Activated naive CD8-positive, alpha-beta T cell treated with anti-CD3 and anti-CD28 coated beads for 36 hours (primary cell): ENCODE measurements at regions not wholly inside any gene's neighbourhood (a gene's known extent, or its start where the extent isn't known, plus 50 kb on each side); places are given as distances from the start of the nearest gene placed in this dataset.

Source experiments
- DNase-seq: peaks from one replicate; pipeline ENCODE4 v3.0.0; 2021
- H3K27ac Mint-ChIP-seq: one replicate; pipeline ENCODE4 v1.8.0; 2022; ENCODE audit warnings: mild to moderate bottlenecking, moderate library complexity, mixed read lengths
- H3K27me3 Mint-ChIP-seq: one replicate; pipeline ENCODE4 v1.8.0; 2022; ENCODE audit warnings: mild to moderate bottlenecking, mixed read lengths
- H3K36me3 Mint-ChIP-seq: one replicate; pipeline ENCODE4 v1.8.0; 2021; ENCODE audit warnings: mild to moderate bottlenecking, mixed read lengths
- H3K4me1 Mint-ChIP-seq: one replicate; pipeline ENCODE4 v1.8.0; 2021; ENCODE audit warnings: mixed read lengths
- H3K4me3 Mint-ChIP-seq: one replicate; pipeline ENCODE4 v1.8.0; 2022; ENCODE audit warnings: mild to moderate bottlenecking, moderate library complexity, mixed read lengths
- H3K9me3 Mint-ChIP-seq: one replicate; pipeline ENCODE4 v1.8.0; 2022; ENCODE audit warnings: mixed read lengths

- Mint-ChIP-seq H3K4me3 (no peak overlapping the region), H3K9me3 (peaks cover 6% of the 10 kb centered on the region), H3K4me1 (no peaks in the 10 kb centered on the region), H3K27ac (no peak overlapping the region), H3K27me3 (no peaks in the 10 kb centered on the region), H3K36me3 (no peaks in the 10 kb centered on the region)
- no peak for DNase-seq
These were observed 521.6 kb downstream of the TRHDE start for GRCh38 chr12:72793796-72794195.

- Mint-ChIP-seq H3K4me3 (no peak overlapping the region), H3K27me3 (no peaks in the 10 kb centered on the region), H3K36me3 (no peaks in the 10 kb centered on the region), H3K4me1 (no peaks in the 10 kb centered on the region), H3K9me3 (peaks cover 13% of the 10 kb centered on the region), H3K27ac (no peak overlapping the region)
- DNase-seq, result no peak
These were observed 543.3 kb downstream of the TRHDE start for GRCh38 chr12:72815421-72815820.

- no peak overlapping the region for H3K27ac Mint-ChIP-seq
- H3K4me1 Mint-ChIP-seq, result no peaks in the 10 kb centered on the region
- H3K4me3 Mint-ChIP-seq, result no peak overlapping the region
- H3K36me3 Mint-ChIP-seq, result no peaks in the 10 kb centered on the region
- DNase-seq, result no peak
- H3K27me3 Mint-ChIP-seq, result no peaks in the 10 kb centered on the region
- H3K9me3 Mint-ChIP-seq, result no peaks in the 10 kb centered on the region
These were observed 556.6 kb downstream of the TRHDE start for GRCh38 chr12:72828662-72829324.

GRCh38 chr12:72829838-72830237 lies 557.7 kb downstream of the TRHDE start:
- no peak overlapping the region for H3K27ac Mint-ChIP-seq
- no peaks in the 10 kb centered on the region for H3K27me3 Mint-ChIP-seq
- H3K9me3 Mint-ChIP-seq, result peaks cover 2% of the 10 kb centered on the region
- H3K4me1 Mint-ChIP-seq, result no peaks in the 10 kb centered on the region
- H3K4me3 Mint-ChIP-seq, result no peak overlapping the region
- H3K36me3 Mint-ChIP-seq, result no peaks in the 10 kb centered on the region
- no peak for DNase-seq

GRCh38 chr12:72832024-72832423 lies 559.9 kb downstream of the TRHDE start:
- peaks cover 2% of the 10 kb centered on the region for H3K9me3 Mint-ChIP-seq
- H3K4me1 Mint-ChIP-seq, result no peaks in the 10 kb centered on the region
- DNase-seq, result no peak
- H3K36me3 Mint-ChIP-seq, result no peaks in the 10 kb centered on the region
- H3K4me3 Mint-ChIP-seq, result no peak overlapping the region
- H3K27me3 Mint-ChIP-seq, result no peaks in the 10 kb centered on the region
- no peak overlapping the region for H3K27ac Mint-ChIP-seq

- no peak for DNase-seq
- Mint-ChIP-seq H3K36me3 (no peaks in the 10 kb centered on the region), H3K27ac (no peak overlapping the region), H3K4me1 (no peaks in the 10 kb centered on the region), H3K27me3 (no peaks in the 10 kb centered on the region), H3K9me3 (peaks cover 2% of the 10 kb centered on the region), H3K4me3 (no peak overlapping the region)
These were observed 564.0 kb downstream of the TRHDE start for GRCh38 chr12:72836194-72836593.

- H3K4me3 Mint-ChIP-seq, result no peak overlapping the region
- H3K27ac Mint-ChIP-seq, result no peak overlapping the region
- H3K36me3 Mint-ChIP-seq, result no peaks in the 10 kb centered on the region
- no peaks in the 10 kb centered on the region for H3K4me1 Mint-ChIP-seq
- no peaks in the 10 kb centered on the region for H3K27me3 Mint-ChIP-seq
- no peak for DNase-seq
- peaks cover 5% of the 10 kb centered on the region for H3K9me3 Mint-ChIP-seq
These were observed 567.5 kb downstream of the TRHDE start for GRCh38 chr12:72839696-72840095.

GRCh38 chr12:72863671-72864070 lies 591.5 kb downstream of the TRHDE start:
- Mint-ChIP-seq H3K4me3 (no peak overlapping the region), H3K27ac (no peak overlapping the region), H3K27me3 (no peaks in the 10 kb centered on the region), H3K36me3 (no peaks in the 10 kb centered on the region), H3K9me3 (peaks cover 5% of the 10 kb centered on the region), H3K4me1 (no peaks in the 10 kb centered on the region)
- DNase-seq, result no peak

GRCh38 chr12:72865921-72866320 lies 593.8 kb downstream of the TRHDE start:
- Mint-ChIP-seq H3K4me1 (no peaks in the 10 kb centered on the region), H3K4me3 (no peak overlapping the region), H3K27me3 (no peaks in the 10 kb centered on the region), H3K36me3 (no peaks in the 10 kb centered on the region), H3K9me3 (peaks cover 5% of the 10 kb centered on the region), H3K27ac (no peak overlapping the region)
- no peak for DNase-seq

GRCh38 chr12:72869024-72869423 lies 596.9 kb downstream of the TRHDE start:
- DNase-seq, result no peak
- Mint-ChIP-seq H3K4me3 (no peak overlapping the region), H3K9me3 (peaks cover 2% of the 10 kb centered on the region), H3K36me3 (no peaks in the 10 kb centered on the region), H3K27me3 (no peaks in the 10 kb centered on the region), H3K27ac (no peak overlapping the region), H3K4me1 (no peaks in the 10 kb centered on the region)

GRCh38 chr12:72872238-72872887 lies 600.2 kb downstream of the TRHDE start:
- H3K27me3 Mint-ChIP-seq, result no peaks in the 10 kb centered on the region
- H3K4me3 Mint-ChIP-seq, result no peak overlapping the region

GRCh38 chr12:72872996-72873395 lies 600.8 kb downstream of the TRHDE start:
- Mint-ChIP-seq H3K9me3 (peaks cover 17% of the 10 kb centered on the region), H3K36me3 (no peaks in the 10 kb centered on the region), H3K27ac (no peak overlapping the region), H3K27me3 (no peaks in the 10 kb centered on the region), H3K4me3 (no peak overlapping the region), H3K4me1 (no peaks in the 10 kb centered on the region)
- no peak for DNase-seq

More at GRCh38 chr12:72872238-72872887, 600.2 kb downstream of the TRHDE start:
- Mint-ChIP-seq H3K9me3 (peaks cover 14% of the 10 kb centered on the region), H3K36me3 (no peaks in the 10 kb centered on the region), H3K4me1 (no peaks in the 10 kb centered on the region), H3K27ac (no peak overlapping the region)
- DNase-seq, result no peak

- H3K4me3 Mint-ChIP-seq, result no peak overlapping the region
- H3K27ac Mint-ChIP-seq, result no peak overlapping the region
- H3K27me3 Mint-ChIP-seq, result no peaks in the 10 kb centered on the region
- no peaks in the 10 kb centered on the region for H3K4me1 Mint-ChIP-seq
- no peaks in the 10 kb centered on the region for H3K36me3 Mint-ChIP-seq
- DNase-seq, result no peak
- peaks cover 17% of the 10 kb centered on the region for H3K9me3 Mint-ChIP-seq
These were observed 603.9 kb downstream of the TRHDE start for GRCh38 chr12:72876092-72876491.

GRCh38 chr12:72888693-72889092 lies 616.5 kb downstream of the TRHDE start:
- no peak for DNase-seq
- H3K4me1 Mint-ChIP-seq, result no peaks in the 10 kb centered on the region
- H3K27me3 Mint-ChIP-seq, result no peaks in the 10 kb centered on the region
- no peak overlapping the region for H3K27ac Mint-ChIP-seq
- no peaks in the 10 kb centered on the region for H3K36me3 Mint-ChIP-seq
- H3K9me3 Mint-ChIP-seq, result peaks cover 1% of the 10 kb centered on the region
- H3K4me3 Mint-ChIP-seq, result no peak overlapping the region

GRCh38 chr12:72889791-72890190 lies 617.6 kb downstream of the TRHDE start:
- Mint-ChIP-seq H3K4me3 (no peak overlapping the region), H3K27ac (no peak overlapping the region), H3K27me3 (no peaks in the 10 kb centered on the region), H3K36me3 (no peaks in the 10 kb centered on the region), H3K9me3 (peaks cover 1% of the 10 kb centered on the region), H3K4me1 (no peaks in the 10 kb centered on the region)
- no peak for DNase-seq

- no peak for DNase-seq
- Mint-ChIP-seq H3K4me1 (no peaks in the 10 kb centered on the region), H3K27me3 (no peaks in the 10 kb centered on the region), H3K4me3 (no peak overlapping the region), H3K27ac (no peak overlapping the region), H3K36me3 (no peaks in the 10 kb centered on the region), H3K9me3 (no peaks in the 10 kb centered on the region)
These were observed 629.5 kb downstream of the TRHDE start for GRCh38 chr12:72901685-72902084.
